K562 (cell line): ENCODE measurements at regions not wholly inside any gene's neighbourhood (a gene's known extent, or its start where the extent isn't known, plus 50 kb on each side); places are given as distances from the start of the nearest gene placed in this dataset.

Experiments used
- ATAC-seq: fragments of 200-7000 bp; cut with Tn5 transposase; 3 replicates; pipeline ENCODE4 v1.9.1; 2020; ENCODE audit warnings: moderate library complexity
- BruUV-seq: library from RNA; stranded (reverse); fragments of 400-500 nt; replicated peaks from 2 replicates; lab custom pipeline; 2021; lab: Mats Ljungman, UMichigan
- CTCF ChIA-PET: fragments of 300-600 bp; formaldehyde crosslinking; extraction: SDS; loops from one replicate; lab custom pipeline; 2021; ENCODE audit warnings: low intra/inter-chr PET ratio; lab: Yijun Ruan, JAX
- POLR2A ChIA-PET: fragments of 300-600, 350-650 bp; sonication (Branson Sonifier 250); formaldehyde crosslinking; extraction: SDS; loops from one replicate; lab custom pipeline; 2021; ENCODE audit warnings: antibody characterized with exemption, inconsistent platforms; lab: Yijun Ruan, JAX
- DNase-seq, 4 experiments: peaks; one replicate each; pipeline versions ENCODE4 v3.0.0 to v3.0.0-alpha.2; 2011 to 2018; ENCODE audit warnings: low spot score in 3 of 4, mixed read lengths in 3 of 4; ENCODE audit errors: extremely low read depth in 1 of 4
- FAIRE-seq: peaks from 2 replicates; lab custom pipeline; 2011; peaks lifted over from hg19 to GRCh38; lab: Jason Lieb, UNC
- H2AFZ ChIP-seq: 2 replicates; pipeline ENCODE4 v1.6.0; 2011; ENCODE audit warnings: low read depth, low read length, control low read depth, inconsistent platforms
- H3K27ac ChIP-seq: fragments of 200-600 bp; 3 replicates; pipeline ENCODE4 v1.8.0; 2011; ENCODE audit warnings: low read depth, mild to moderate bottlenecking, control low read depth, inconsistent platforms, low read length, moderate library complexity, mixed read lengths; ENCODE audit errors: extremely low read depth
- H3K27me3 ChIP-seq, 2 experiments: fragments of 300-600 bp in 1 of 2; 2 replicates in 1 of 2; 3 replicates in 1 of 2; pipeline versions ENCODE4 v1.6.0 to v1.8.0; 2011; ENCODE audit warnings: inconsistent platforms in 2 of 2, low read length in 2 of 2, mild to moderate bottlenecking in 1 of 2, mixed read lengths in 1 of 2, moderate library complexity in 1 of 2; ENCODE audit not compliant: control insufficient read depth in 2 of 2, insufficient read depth in 2 of 2
- H3K36me3 ChIP-seq: fragments of 300-600 bp; 3 replicates; pipeline ENCODE4 v1.8.0; 2011; ENCODE audit warnings: mild to moderate bottlenecking, low read length, inconsistent platforms; ENCODE audit not compliant: control insufficient read depth, insufficient read depth
- H3K4me1 ChIP-seq, 2 experiments: fragments of 200-600 bp in 1 of 2; replicated peaks in 1 of 2; 2 replicates in 1 of 2; 3 replicates in 1 of 2; pipeline versions ENCODE4 v1.5.1 to v1.8.0; 2011; ENCODE audit warnings: inconsistent platforms in 2 of 2, low read length in 2 of 2, mild to moderate bottlenecking in 1 of 2, mixed read lengths in 1 of 2, moderate library complexity in 1 of 2; ENCODE audit not compliant: control insufficient read depth in 2 of 2, insufficient read depth in 2 of 2
- H3K4me2 ChIP-seq: 2 replicates; pipeline ENCODE4 v1.6.1; 2011; ENCODE audit warnings: low read length, control low read depth, inconsistent platforms, mixed read lengths; ENCODE audit not compliant: insufficient read depth
- H3K4me3 ChIP-seq: fragments of 200-600 bp; sonication (generic), shearing (Covaris generic); 2 replicates; pipeline ENCODE4 v1.5.1; 2016; ENCODE audit warnings: control low read depth, inconsistent platforms
- H3K79me2 ChIP-seq: fragments of 200-600 bp; 3 replicates; pipeline ENCODE4 v1.8.0; 2011; ENCODE audit warnings: low read length, inconsistent platforms; ENCODE audit not compliant: control insufficient read depth, insufficient read depth
- H3K9ac ChIP-seq, 2 experiments: 2 replicates each; pipeline versions ENCODE4 v1.6.0 to v1.6.1; 2011; ENCODE audit warnings: low read depth in 2 of 2, low read length in 2 of 2, control low read depth in 1 of 2, inconsistent platforms in 1 of 2, mild to moderate bottlenecking in 1 of 2, mixed read lengths in 1 of 2; ENCODE audit not compliant: insufficient read depth in 1 of 2
- H3K9me1 ChIP-seq: one replicate; pipeline ENCODE4 v1.6.0; 2011; ENCODE audit warnings: inconsistent platforms, mild to moderate bottlenecking, low read length, moderate library complexity; ENCODE audit not compliant: control insufficient read depth, insufficient read depth
- H3K9me3 ChIP-seq: replicated peaks from 2 replicates; pipeline ENCODE4 v1.5.1; 2011; ENCODE audit warnings: low read depth, low read length, inconsistent platforms; ENCODE audit not compliant: control insufficient read depth, insufficient read depth
- H4K20me1 ChIP-seq: replicated peaks from 2 replicates; pipeline ENCODE4 v1.6.1; 2011; ENCODE audit warnings: low read length, inconsistent platforms, mixed read lengths; ENCODE audit not compliant: control insufficient read depth, insufficient read depth
- ATF7 ChIP-seq: fragments of 450-650 bp; IDR thresholded peaks from 2 replicates; pipeline ENCODE4 v1.7.1; 2014; ENCODE audit warnings: mild to moderate bottlenecking, moderate library complexity
- GABPA ChIP-seq: fragments of 200-800 bp; sonication (Bioruptor generic); conservative IDR thresholded peaks from 2 replicates; pipeline ENCODE4 v1.6.1; 2016; ENCODE audit warnings: low read depth, missing genetic modification characterization, missing compliant biosample characterization
- GTF2A2 ChIP-seq: IDR thresholded peaks from 2 replicates; pipeline ENCODE4 v1.6.1; 2016; ENCODE audit warnings: mild to moderate bottlenecking, missing genetic modification characterization, missing compliant biosample characterization
- HINFP ChIP-seq: fragments of 450-650 bp; conservative IDR thresholded peaks from 2 replicates; pipeline ENCODE4 v1.6.1; 2016; ENCODE audit warnings: missing genetic modification characterization, low read depth, mild to moderate bottlenecking, control low read depth, missing compliant biosample characterization
- ILK ChIP-seq: fragments of 450-650 bp; IDR thresholded peaks from 2 replicates; pipeline ENCODE4 v1.6.1; 2016; ENCODE audit warnings: missing genetic modification characterization, low read depth, mild to moderate bottlenecking, missing compliant biosample characterization, moderate library complexity, borderline replicate concordance
- KDM1A ChIP-seq, 2 experiments: fragments of 450-650 bp; IDR thresholded peaks; 2 replicates each; pipeline ENCODE4 v1.6.1; 2016; ENCODE audit warnings: mild to moderate bottlenecking in 2 of 2
- MCM7 ChIP-seq, 2 experiments: fragments of 450-650 bp; IDR thresholded peaks; 2 replicates each; pipeline ENCODE4 v1.6.1; 2016 to 2018
- MTA3 ChIP-seq: fragments of 450-650 bp; formaldehyde crosslinking; IDR thresholded peaks from 2 replicates; pipeline ENCODE4 v1.6.1; 2017; ENCODE audit warnings: mild to moderate bottlenecking, borderline replicate concordance
- PHB ChIP-seq: fragments of 250-450 bp; sonication (Bioruptor Pico); IDR thresholded peaks from 2 replicates; pipeline ENCODE4 v1.5.0; 2021
- PTTG1 ChIP-seq: fragments of 450-650 bp; IDR thresholded peaks from 2 replicates; pipeline ENCODE4 v1.6.1; 2016; ENCODE audit warnings: low read depth, mild to moderate bottlenecking, missing genetic modification characterization, missing compliant biosample characterization
- SIN3B ChIP-seq: fragments of 450-650 bp; IDR thresholded peaks from 2 replicates; pipeline ENCODE4 v1.6.1; 2017; ENCODE audit warnings: low read depth, mild to moderate bottlenecking, moderate library complexity
- SNIP1 ChIP-seq: fragments of 450-650 bp; IDR thresholded peaks from 2 replicates; pipeline ENCODE4 v1.7.1; 2017; ENCODE audit warnings: low read depth, mild to moderate bottlenecking
- ZNF41 ChIP-seq: fragments of 250-450 bp; sonication (Bioruptor Pico); conservative IDR thresholded peaks from 2 replicates; pipeline ENCODE4 v1.4.0; 2020; ENCODE audit warnings: mild to moderate bottlenecking
- WGBS: fragments of 100-300 bp; shearing (Covaris generic); methylation state at CpG from one replicate; pipeline ENCODE4 v1.1.6; 2016; ENCODE audit warnings: low coverage, mixed read lengths; ENCODE audit not compliant: insufficient coverage; ENCODE audit errors: missing lambda C conversion rate; 5-methylcytosine and 5-hydroxymethylcytosine counted together
- in situ Hi-C: fragments of 300-500 bp; cut with MboI; formaldehyde crosslinking; loops from 4 replicates; pipeline ENCODE4 v1.15.0; 2018; ENCODE audit warnings: inconsistent platforms, mixed read lengths
- intact Hi-C: fragments of 100-400 bp; cut with micrococcal nuclease; formaldehyde crosslinking; loops from 2 replicates; pipeline ENCODE4 v1.14.2; 2022
- TF ChIP-seq, protein P1 (sequence below): fragments of 250-450 bp; sonication (Bioruptor Pico); IDR thresholded peaks from 2 replicates; pipeline ENCODE4 v1.8.0; 2022; ENCODE audit warnings: inconsistent platforms, mild to moderate bottlenecking, moderate library complexity, borderline replicate concordance
- TF ChIP-seq, protein P2 (sequence below): sonication (generic); formaldehyde crosslinking; IDR thresholded peaks from 2 replicates; pipeline ENCODE4 v1.5.0; 2020; ENCODE audit warnings: missing genetic modification reagents
- TF ChIP-seq, protein P3 (sequence below): sonication (generic); formaldehyde crosslinking; IDR thresholded peaks from 2 replicates; pipeline ENCODE4 v1.8.0; 2022; ENCODE audit warnings: mild to moderate bottlenecking, missing genetic modification reagents
- TF ChIP-seq, protein P4 (sequence below): sonication (generic); formaldehyde crosslinking; IDR thresholded peaks from 2 replicates; pipeline ENCODE4 v1.8.1; 2022; ENCODE audit warnings: missing genetic modification reagents

- TF ChIP-seq, protein P1, sequence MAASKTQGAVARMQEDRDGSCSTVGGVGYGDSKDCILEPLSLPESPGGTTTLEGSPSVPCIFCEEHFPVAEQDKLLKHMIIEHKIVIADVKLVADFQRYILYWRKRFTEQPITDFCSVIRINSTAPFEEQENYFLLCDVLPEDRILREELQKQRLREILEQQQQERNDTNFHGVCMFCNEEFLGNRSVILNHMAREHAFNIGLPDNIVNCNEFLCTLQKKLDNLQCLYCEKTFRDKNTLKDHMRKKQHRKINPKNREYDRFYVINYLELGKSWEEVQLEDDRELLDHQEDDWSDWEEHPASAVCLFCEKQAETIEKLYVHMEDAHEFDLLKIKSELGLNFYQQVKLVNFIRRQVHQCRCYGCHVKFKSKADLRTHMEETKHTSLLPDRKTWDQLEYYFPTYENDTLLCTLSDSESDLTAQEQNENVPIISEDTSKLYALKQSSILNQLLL: no peak
- TF ChIP-seq ILK (tag) (no peak), ZNF41 (CRISPR knock-in tag) (no peak), HINFP (tag) (no peak), GTF2A2 (tag) (no peak)
Measured at GRCh38 chr12:104896146-104896545, 61.9 kb downstream of the SLC41A2 start (continued).

DNA sequence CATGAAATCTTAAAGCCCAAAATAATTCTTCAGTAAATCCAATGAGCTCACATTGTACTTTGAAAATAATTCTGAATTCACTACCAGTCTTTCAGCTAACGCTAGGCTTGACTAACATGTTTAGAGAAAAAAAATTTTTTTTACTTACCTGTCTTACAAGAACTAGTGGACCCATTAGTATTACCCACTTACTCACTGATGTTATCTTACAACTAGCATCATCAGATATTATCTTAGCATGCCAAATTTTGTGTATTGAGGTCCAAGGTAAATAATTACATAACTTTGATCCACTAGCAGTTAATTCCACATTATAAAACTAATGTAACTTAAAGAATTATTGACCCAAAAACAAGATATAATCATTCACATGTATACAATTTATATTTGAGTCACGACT is 62.7 kb downstream of the SLC41A2 start:
- 3% methylated on average over 2 of the region's 2 CpGs for WGBS
- intact Hi-C loops: no loop called here
- H3K4me2 ChIP-seq: no peak overlapping the region
- TF ChIP-seq KDM1A (IDR thresholded peaks at IDR 0.05) (no peak), PHB (CRISPR knock-in tag) (no peak), MTA3 (no peak), MCM7 (IDR thresholded peaks at IDR 0.05) (no peak), ATF7 (no peak), GABPA (tag) (no peak), PTTG1 (tag) (no peak), SNIP1 (no peak), SIN3B (no peak)
- TF ChIP-seq, protein P2, sequence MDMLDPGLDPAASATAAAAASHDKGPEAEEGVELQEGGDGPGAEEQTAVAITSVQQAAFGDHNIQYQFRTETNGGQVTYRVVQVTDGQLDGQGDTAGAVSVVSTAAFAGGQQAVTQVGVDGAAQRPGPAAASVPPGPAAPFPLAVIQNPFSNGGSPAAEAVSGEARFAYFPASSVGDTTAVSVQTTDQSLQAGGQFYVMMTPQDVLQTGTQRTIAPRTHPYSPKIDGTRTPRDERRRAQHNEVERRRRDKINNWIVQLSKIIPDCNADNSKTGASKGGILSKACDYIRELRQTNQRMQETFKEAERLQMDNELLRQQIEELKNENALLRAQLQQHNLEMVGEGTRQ (CRISPR knock-in tag): no peak
- TF ChIP-seq, protein P3, sequence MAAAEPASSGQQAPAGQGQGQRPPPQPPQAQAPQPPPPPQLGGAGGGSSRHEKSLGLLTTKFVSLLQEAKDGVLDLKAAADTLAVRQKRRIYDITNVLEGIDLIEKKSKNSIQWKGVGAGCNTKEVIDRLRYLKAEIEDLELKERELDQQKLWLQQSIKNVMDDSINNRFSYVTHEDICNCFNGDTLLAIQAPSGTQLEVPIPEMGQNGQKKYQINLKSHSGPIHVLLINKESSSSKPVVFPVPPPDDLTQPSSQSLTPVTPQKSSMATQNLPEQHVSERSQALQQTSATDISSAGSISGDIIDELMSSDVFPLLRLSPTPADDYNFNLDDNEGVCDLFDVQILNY: no peak
- TF ChIP-seq, protein P4, sequence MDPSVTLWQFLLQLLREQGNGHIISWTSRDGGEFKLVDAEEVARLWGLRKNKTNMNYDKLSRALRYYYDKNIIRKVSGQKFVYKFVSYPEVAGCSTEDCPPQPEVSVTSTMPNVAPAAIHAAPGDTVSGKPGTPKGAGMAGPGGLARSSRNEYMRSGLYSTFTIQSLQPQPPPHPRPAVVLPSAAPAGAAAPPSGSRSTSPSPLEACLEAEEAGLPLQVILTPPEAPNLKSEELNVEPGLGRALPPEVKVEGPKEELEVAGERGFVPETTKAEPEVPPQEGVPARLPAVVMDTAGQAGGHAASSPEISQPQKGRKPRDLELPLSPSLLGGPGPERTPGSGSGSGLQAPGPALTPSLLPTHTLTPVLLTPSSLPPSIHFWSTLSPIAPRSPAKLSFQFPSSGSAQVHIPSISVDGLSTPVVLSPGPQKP: no peak

More for the DNA sequence above, 62.7 kb downstream of the SLC41A2 start:
- Histone ChIP-seq H3K9me1 (no peaks in the 10 kb centered on the region), H3K36me3 (no peaks in the 10 kb centered on the region), H3K4me3 (no peak overlapping the region), H2AFZ (no peak overlapping the region), H3K4me1 (no peaks in the 10 kb centered on the region), H3K27me3 (peaks cover 0 to 6% of the 10 kb centered on the region in 2 experiments; a peak in 1 of 5 replicates), H3K9ac (no peak overlapping the region), H4K20me1 (no peaks in the 10 kb centered on the region), H3K27ac (no peak overlapping the region), H3K9me3 (no peaks in the 10 kb centered on the region), H3K79me2 (no peaks in the 10 kb centered on the region)
- POLR2A ChIA-PET: interaction anchor here (0.6 kb wide), 1 partner anchor 160 kb away, joined by 3 read pairs; no protein-coding TSS in a partner anchor
- DNase-seq (no peak), ATAC-seq (no peak), FAIRE-seq (no peak)
- CTCF ChIA-PET: no interaction called here
- in situ Hi-C loops: no loop called here
- no TSS peak for BruUV-seq
